GM19023 (cell line): ENCODE measurements at regions not wholly inside any gene's neighbourhood (a gene's known extent, or its start where the extent isn't known, plus 50 kb on each side); places are given as distances from the start of the nearest gene placed in this dataset.

Experiments used
- ATAC-seq: cut with Tn5 transposase; IDR thresholded peaks from one replicate; pipeline ENCODE4 v1.9.1; 2021; ENCODE audit warnings: mild to moderate bottlenecking, moderate library complexity; ENCODE audit not compliant: unreplicated experiment

GRCh38 chr3:16050641-16051467, 123.6 kb upstream of the GALNT15 start:
- ATAC-seq = no peak

- no peak for ATAC-seq
Measured at GRCh38 chr3:16051691-16052090, 122.8 kb upstream of the GALNT15 start.

GRCh38 chr3:16052964-16053363, 121.5 kb upstream of the GALNT15 start:
- ATAC-seq = no peak

GRCh38 chr3:16053794-16054193, 120.7 kb upstream of the GALNT15 start:
- no peak for ATAC-seq

- ATAC-seq = no peak
Measured at GRCh38 chr3:16055606-16056211, 118.8 kb upstream of the GALNT15 start.

- no peak for ATAC-seq
Measured at GRCh38 chr3:16056217-16056616, 118.3 kb upstream of the GALNT15 start.

- ATAC-seq = no peak
Measured at GRCh38 chr3:16058521-16058920, 116.0 kb upstream of the GALNT15 start.

GRCh38 chr3:16059081-16059537, 115.4 kb upstream of the GALNT15 start:
- no peak for ATAC-seq

GRCh38 chr3:16059711-16060357, 114.6 kb upstream of the GALNT15 start:
- ATAC-seq = no peak

GRCh38 chr3:16060358-16060852, 114.1 kb upstream of the GALNT15 start:
- ATAC-seq = no peak

GRCh38 chr3:16060945-16061344, 113.5 kb upstream of the GALNT15 start:
- ATAC-seq = no peak

- ATAC-seq = no peak
Measured at GRCh38 chr3:16061491-16061890, 113.0 kb upstream of the GALNT15 start.

GRCh38 chr3:16063603-16064002, 110.9 kb upstream of the GALNT15 start:
- no peak for ATAC-seq

GRCh38 chr3:16064642-16065414, 109.7 kb upstream of the GALNT15 start:
- no peak for ATAC-seq

GRCh38 chr3:16066545-16066944, 107.9 kb upstream of the GALNT15 start:
- no peak for ATAC-seq

- no peak for ATAC-seq
Measured at GRCh38 chr3:16066975-16067374, 107.5 kb upstream of the GALNT15 start.

GRCh38 chr3:16067837-16068471, 106.5 kb upstream of the GALNT15 start:
- ATAC-seq = no peak

- ATAC-seq = no peak
Measured at GRCh38 chr3:16069149-16069922, 105.1 kb upstream of the GALNT15 start.

GRCh38 chr3:16070707-16071106, 103.8 kb upstream of the GALNT15 start:
- no peak for ATAC-seq

- no peak for ATAC-seq
Measured at GRCh38 chr3:16071206-16071605, 103.3 kb upstream of the GALNT15 start.
